GM12864 (cell line): ENCODE measurements at regions not wholly inside any gene's neighbourhood (a gene's known extent, or its start where the extent isn't known, plus 50 kb on each side); places are given as distances from the start of the nearest gene placed in this dataset.
"Not testable (repeated sequence)": the region's sequence is repeated elsewhere in the genome, so short reads cannot be mapped to it uniquely, and the experiment has no call there.

Experiments
- DNase-seq: peaks from one replicate; pipeline ENCODE4 v3.0.0-alpha.2; 2011; ENCODE audit warnings: low read depth
- H3K4me3 ChIP-seq: 2 replicates; pipeline ENCODE4 v1.5.1; 2011; ENCODE audit warnings: mild to moderate bottlenecking, low read depth, low read length, control low read depth
- TF ChIP-seq, protein P1 (sequence below): IDR thresholded peaks from 2 replicates; pipeline ENCODE4 v1.5.1; 2011; ENCODE audit warnings: low read depth, mild to moderate bottlenecking, moderate library complexity, low read length, control low read depth, inconsistent platforms; ENCODE audit errors: missing control alignments

DNA sequence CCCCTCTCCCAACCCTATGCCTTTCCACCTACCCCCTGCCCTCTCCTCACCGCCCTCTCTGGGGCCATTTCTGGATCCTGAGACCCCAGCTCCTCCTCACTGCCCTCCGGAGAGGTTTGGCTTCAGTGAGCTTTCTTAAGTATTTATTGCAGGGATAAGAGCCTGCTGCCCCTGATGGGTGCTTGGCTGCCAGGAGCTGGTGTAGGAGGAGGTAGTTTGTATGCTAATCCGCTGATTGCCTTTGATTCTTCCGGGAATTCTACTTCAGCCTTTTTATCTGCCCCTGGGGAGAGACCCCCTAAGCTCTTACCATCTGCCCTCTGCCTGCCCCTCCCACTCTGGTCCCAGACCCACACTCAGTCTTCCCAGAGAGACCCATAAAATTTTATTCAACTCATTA is 263.5 kb upstream of the PODXL start:
- DNase-seq: no peak

DNA sequence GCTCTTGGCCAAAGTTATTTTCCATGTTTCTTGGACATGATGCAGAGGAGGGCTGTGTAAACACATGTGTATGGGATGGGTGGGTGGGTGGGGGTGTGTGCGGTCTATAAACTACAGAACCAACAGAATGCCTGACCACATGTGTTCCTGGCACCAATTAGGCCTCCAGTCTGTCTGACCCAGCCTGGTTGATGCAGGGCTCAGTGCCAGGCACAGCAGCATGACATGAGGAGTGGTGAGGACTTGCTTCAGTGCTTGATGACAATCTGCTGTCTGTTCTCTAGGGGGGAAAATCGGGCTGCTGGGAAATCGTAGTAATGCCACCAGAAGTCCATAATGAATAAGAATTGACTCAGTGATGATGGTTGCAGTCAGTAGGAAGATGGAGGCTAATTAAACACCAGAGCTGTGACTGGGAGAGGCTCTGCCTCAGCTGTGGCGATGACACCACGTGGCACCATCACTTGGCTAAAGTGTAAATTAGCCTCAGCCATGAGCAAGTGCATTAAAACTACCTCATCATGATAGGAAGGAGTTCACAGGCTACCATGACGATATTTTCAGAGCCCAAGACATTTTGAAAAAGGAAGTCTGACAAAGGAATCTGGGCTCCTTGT is 260.1 kb upstream of the PODXL start:
- H3K4me3 ChIP-seq: no peak overlapping the region
- no peak for DNase-seq
- TF ChIP-seq, protein P1, sequence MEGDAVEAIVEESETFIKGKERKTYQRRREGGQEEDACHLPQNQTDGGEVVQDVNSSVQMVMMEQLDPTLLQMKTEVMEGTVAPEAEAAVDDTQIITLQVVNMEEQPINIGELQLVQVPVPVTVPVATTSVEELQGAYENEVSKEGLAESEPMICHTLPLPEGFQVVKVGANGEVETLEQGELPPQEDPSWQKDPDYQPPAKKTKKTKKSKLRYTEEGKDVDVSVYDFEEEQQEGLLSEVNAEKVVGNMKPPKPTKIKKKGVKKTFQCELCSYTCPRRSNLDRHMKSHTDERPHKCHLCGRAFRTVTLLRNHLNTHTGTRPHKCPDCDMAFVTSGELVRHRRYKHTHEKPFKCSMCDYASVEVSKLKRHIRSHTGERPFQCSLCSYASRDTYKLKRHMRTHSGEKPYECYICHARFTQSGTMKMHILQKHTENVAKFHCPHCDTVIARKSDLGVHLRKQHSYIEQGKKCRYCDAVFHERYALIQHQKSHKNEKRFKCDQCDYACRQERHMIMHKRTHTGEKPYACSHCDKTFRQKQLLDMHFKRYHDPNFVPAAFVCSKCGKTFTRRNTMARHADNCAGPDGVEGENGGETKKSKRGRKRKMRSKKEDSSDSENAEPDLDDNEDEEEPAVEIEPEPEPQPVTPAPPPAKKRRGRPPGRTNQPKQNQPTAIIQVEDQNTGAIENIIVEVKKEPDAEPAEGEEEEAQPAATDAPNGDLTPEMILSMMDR: no peak

More for the DNA sequence above, 263.5 kb upstream of the PODXL start:
- H3K4me3 ChIP-seq: no peak overlapping the region
- TF ChIP-seq, protein P1: no peak

DNA sequence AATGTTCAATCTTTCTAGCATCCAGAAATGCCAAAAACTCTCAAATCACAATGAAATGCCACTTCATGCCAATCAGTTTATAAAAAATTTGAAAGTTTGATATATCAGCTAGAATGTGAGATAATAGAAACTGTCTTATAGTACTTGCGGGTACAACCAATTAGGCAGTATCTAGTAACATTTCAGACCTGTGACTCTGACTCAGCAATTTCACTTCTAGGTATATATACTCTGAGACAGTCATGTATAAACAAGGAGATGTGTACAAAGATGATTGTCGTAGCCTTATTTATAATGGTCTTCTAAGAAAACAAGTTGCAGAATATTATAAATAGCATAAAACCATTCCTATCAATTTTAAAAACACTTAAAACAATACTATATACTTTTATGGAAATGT is 252.3 kb upstream of the PODXL start:
- DNase-seq: no peak
- no peak overlapping the region for H3K4me3 ChIP-seq
- TF ChIP-seq, protein P1: no peak

DNA sequence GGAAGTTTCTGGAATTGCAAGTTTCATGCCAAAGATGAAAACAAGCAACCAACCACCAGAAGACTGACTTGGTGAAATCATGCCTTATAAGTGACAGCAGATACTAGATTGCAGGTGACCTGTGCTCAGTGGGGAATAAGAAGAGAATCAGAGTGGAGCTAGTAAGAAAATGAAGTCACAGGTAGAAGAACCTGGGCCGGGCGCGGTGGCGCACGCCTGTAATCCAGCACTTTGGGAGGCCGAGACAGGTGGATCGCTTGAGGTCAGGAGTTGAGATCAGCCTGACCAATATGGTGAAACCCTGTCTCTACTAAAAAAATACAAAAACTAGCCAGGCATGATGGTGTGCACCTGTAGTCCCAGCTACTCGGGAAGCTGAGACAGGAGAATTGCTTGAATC is 251.7 kb upstream of the PODXL start:
- H3K4me3 ChIP-seq, DNase-seq: not testable (repeated sequence)

DNA sequence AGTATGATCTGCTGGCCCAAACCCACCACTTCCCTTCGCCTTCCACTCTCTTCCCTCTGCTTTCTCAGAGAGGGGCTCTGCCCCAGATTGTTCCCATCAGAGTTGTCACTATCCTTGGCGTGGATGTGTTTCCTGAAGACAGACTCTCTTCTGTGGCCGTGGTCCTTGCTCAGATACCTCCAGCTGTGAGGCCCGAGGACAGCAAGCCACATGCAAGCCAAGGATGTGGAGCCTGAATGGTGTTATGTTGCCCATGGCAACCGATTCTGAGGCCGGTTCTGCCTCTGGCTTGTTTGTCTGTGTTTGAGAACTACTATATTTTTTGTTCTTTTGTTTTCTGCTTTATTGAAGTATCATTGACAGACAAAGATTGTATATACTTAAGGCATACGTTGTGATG is 247.4 kb upstream of the PODXL start:
- TF ChIP-seq, protein P1: no peak
- DNase-seq: no peak
- no peak overlapping the region for H3K4me3 ChIP-seq

DNA sequence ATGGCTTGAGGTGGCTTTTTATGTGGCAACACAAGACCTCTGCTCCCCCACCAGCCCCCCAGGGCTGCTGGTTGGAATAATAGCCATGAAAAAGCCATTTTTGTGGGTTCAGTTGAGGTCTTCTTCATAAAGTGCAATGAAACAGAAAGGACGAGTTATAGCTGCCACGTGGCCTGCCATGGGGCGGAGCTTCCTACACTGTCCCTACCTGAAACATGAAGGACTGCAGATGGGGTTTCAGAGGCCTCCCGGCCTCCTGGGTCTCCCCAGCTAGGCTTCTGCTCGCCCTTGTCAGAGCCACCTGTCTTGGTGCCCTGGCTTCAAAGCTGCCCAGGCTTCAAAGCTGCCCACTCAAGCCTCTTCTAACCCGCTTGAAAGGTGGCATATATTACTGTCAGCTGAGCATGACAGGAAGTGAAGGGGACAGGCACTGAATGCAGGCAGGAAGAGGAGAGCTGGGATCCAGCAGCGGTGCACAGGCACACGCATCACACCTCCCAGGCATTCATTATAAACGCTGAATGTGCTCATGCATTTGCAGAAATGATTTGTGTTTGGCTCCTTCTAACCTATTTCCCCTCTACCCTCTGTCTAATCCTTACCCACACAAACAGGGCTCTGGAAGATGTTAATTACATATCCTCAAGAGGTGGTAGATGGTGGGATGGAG is 245.9 kb upstream of the PODXL start:
- no peak overlapping the region for H3K4me3 ChIP-seq
- DNase-seq: no peak
- TF ChIP-seq, protein P1: no peak

DNA sequence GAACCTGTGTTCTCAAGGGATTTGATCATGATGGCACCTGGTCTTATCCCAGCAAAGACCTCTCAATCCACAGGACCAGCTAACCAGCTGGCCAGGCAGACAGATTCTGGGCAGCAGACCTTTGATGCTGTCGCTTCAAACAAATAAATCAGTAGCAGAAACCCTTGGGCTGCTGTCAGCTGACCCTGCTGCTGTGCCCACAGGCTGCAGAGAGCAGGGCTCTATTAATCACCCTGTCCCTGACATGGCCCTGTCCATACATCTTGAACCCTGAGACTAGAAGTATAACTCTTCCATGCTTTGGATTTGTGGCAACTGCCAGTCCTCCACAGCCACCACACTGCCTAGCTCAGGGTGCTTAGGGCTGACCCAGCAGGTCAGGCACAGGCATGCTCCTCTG is 244.1 kb upstream of the PODXL start:
- DNase-seq: no peak
- TF ChIP-seq, protein P1: no peak
- no peak overlapping the region for H3K4me3 ChIP-seq
